ENCODE measurements at regions not wholly inside any gene's neighbourhood (a gene's known extent, or its start where the extent isn't known, plus 50 kb on each side); places are given as distances from the start of the nearest gene placed in this dataset.

GRCh38 chr17:13920413-13920812 lies 148.9 kb upstream of the COX10 start:
- Mint-ChIP-seq H3K4me3 (ENCODE audit: unreplicated experiment) (no peak overlapping the region), H3K36me3 (ENCODE audit: low read depth, unreplicated experiment) (no peaks in the 10 kb centered on the region), H3K9me3 (ENCODE audit: unreplicated experiment) (no peaks in the 10 kb centered on the region), H3K27ac (ENCODE audit: unreplicated experiment) (no peak overlapping the region), H3K4me1 (ENCODE audit: low read depth, unreplicated experiment) (no peaks in the 10 kb centered on the region), H3K27me3 (ENCODE audit: low read depth, unreplicated experiment) (no peaks in the 10 kb centered on the region)
- H3K4me1 ChIP-seq (ENCODE audit: insufficient read depth, low read length), result no peaks in the 10 kb centered on the region
- no peaks in the 10 kb centered on the region for H3K36me3 ChIP-seq (ENCODE audit: insufficient read depth, low read length)
- no peak for DNase-seq (ENCODE audit: low read depth)
- no peak overlapping the region for H3K4me2 ChIP-seq (ENCODE audit: low read length)
- H3K79me2 ChIP-seq (ENCODE audit: insufficient read depth, low read length), result no peaks in the 10 kb centered on the region
- no peak for TF ChIP-seq EZH2 (IDR thresholded peaks at IDR 0.05; ENCODE audit: insufficient read depth, low read length)
- TF ChIP-seq CTCF (IDR thresholded peaks at IDR 0.05; ENCODE audit: insufficient read depth, low read depth, low read length), result no peak
- H3K9me3 ChIP-seq (ENCODE audit: insufficient read depth, low read depth, low read length), result no peaks in the 10 kb centered on the region
- H3K9ac ChIP-seq (ENCODE audit: low read length), result no peak overlapping the region
- H3K4me3 ChIP-seq (ENCODE audit: insufficient read depth, low read depth, low read length), result no peak overlapping the region
- FAIRE-seq, result no peak
- no peaks in the 10 kb centered on the region for H3K27me3 ChIP-seq (ENCODE audit: insufficient read depth, low read length)
- H2AFZ ChIP-seq (ENCODE audit: low read depth, low read length), result no peak overlapping the region
- no peak overlapping the region for H3K27ac ChIP-seq (ENCODE audit: low read depth, low read length)
- H4K20me1 ChIP-seq (ENCODE audit: insufficient read depth, low read length), result no peaks in the 10 kb centered on the region

- Histone ChIP-seq H4K20me1 (ENCODE audit: insufficient read depth, low read length) (no peaks in the 10 kb centered on the region), H3K4me3 (ENCODE audit: insufficient read depth, low read depth, low read length) (no peak overlapping the region), H3K4me2 (ENCODE audit: low read length) (no peak overlapping the region), H3K27me3 (ENCODE audit: insufficient read depth, low read length) (no peaks in the 10 kb centered on the region), H3K27ac (ENCODE audit: low read depth, low read length) (no peak overlapping the region), H2AFZ (ENCODE audit: low read depth, low read length) (no peak overlapping the region), H3K79me2 (ENCODE audit: insufficient read depth, low read length) (no peaks in the 10 kb centered on the region), H3K9me3 (ENCODE audit: insufficient read depth, low read depth, low read length) (no peaks in the 10 kb centered on the region), H3K9ac (ENCODE audit: low read length) (no peak overlapping the region), H3K36me3 (ENCODE audit: insufficient read depth, low read length) (no peaks in the 10 kb centered on the region), H3K4me1 (ENCODE audit: insufficient read depth, low read length) (no peaks in the 10 kb centered on the region)
- no peak for DNase-seq (ENCODE audit: low read depth)
- TF ChIP-seq EZH2 (IDR thresholded peaks at IDR 0.05; ENCODE audit: insufficient read depth, low read length), result no peak
- no peak for TF ChIP-seq CTCF (IDR thresholded peaks at IDR 0.05; ENCODE audit: insufficient read depth, low read depth, low read length)
- H3K27ac Mint-ChIP-seq (ENCODE audit: unreplicated experiment), result no peak overlapping the region
- no peaks in the 10 kb centered on the region for H3K36me3 Mint-ChIP-seq (ENCODE audit: low read depth, unreplicated experiment)
- FAIRE-seq, result no peak
- H3K27me3 Mint-ChIP-seq (ENCODE audit: low read depth, unreplicated experiment), result no peaks in the 10 kb centered on the region
- H3K9me3 Mint-ChIP-seq (ENCODE audit: unreplicated experiment), result peaks cover 2% of the 10 kb centered on the region
- H3K4me3 Mint-ChIP-seq (ENCODE audit: unreplicated experiment), result no peak overlapping the region
- H3K4me1 Mint-ChIP-seq (ENCODE audit: low read depth, unreplicated experiment), result no peaks in the 10 kb centered on the region
These were observed 147.2 kb upstream of the COX10 start for GRCh38 chr17:13921841-13922776.

- Histone ChIP-seq H3K36me3 (ENCODE audit: insufficient read depth, low read length) (no peaks in the 10 kb centered on the region), H3K4me2 (ENCODE audit: low read length) (no peak overlapping the region), H3K27ac (ENCODE audit: low read depth, low read length) (no peak overlapping the region), H3K9me3 (ENCODE audit: insufficient read depth, low read depth, low read length) (no peaks in the 10 kb centered on the region), H3K4me3 (ENCODE audit: insufficient read depth, low read depth, low read length) (no peak overlapping the region), H4K20me1 (ENCODE audit: insufficient read depth, low read length) (no peaks in the 10 kb centered on the region), H3K9ac (ENCODE audit: low read length) (no peak overlapping the region), H3K4me1 (ENCODE audit: insufficient read depth, low read length) (no peaks in the 10 kb centered on the region), H3K79me2 (ENCODE audit: insufficient read depth, low read length) (no peaks in the 10 kb centered on the region), H2AFZ (ENCODE audit: low read depth, low read length) (no peak overlapping the region), H3K27me3 (ENCODE audit: insufficient read depth, low read length) (no peaks in the 10 kb centered on the region)
- H3K27me3 Mint-ChIP-seq (ENCODE audit: low read depth, unreplicated experiment), result peaks cover 1% of the 10 kb centered on the region
- TF ChIP-seq EZH2 (IDR thresholded peaks at IDR 0.05; ENCODE audit: insufficient read depth, low read length), result no peak
- FAIRE-seq (no peak), DNase-seq (ENCODE audit: low read depth) (no peak)
- no peaks in the 10 kb centered on the region for H3K4me1 Mint-ChIP-seq (ENCODE audit: low read depth, unreplicated experiment)
- H3K36me3 Mint-ChIP-seq (ENCODE audit: low read depth, unreplicated experiment), result no peaks in the 10 kb centered on the region
- no peak overlapping the region for H3K4me3 Mint-ChIP-seq (ENCODE audit: unreplicated experiment)
- peaks cover 2% of the 10 kb centered on the region for H3K9me3 Mint-ChIP-seq (ENCODE audit: unreplicated experiment)
- no peak overlapping the region for H3K27ac Mint-ChIP-seq (ENCODE audit: unreplicated experiment)
These were observed 146.4 kb upstream of the COX10 start for GRCh38 chr17:13922885-13923284.
